HEK293T (cell line): ENCODE measurements at regions not wholly inside any gene's neighbourhood (a gene's known extent, or its start where the extent isn't known, plus 50 kb on each side); places are given as distances from the start of the nearest gene placed in this dataset.

Source experiments
- ELF4 ChIP-seq: fragments of 450-650 bp; IDR thresholded peaks from 2 replicates; pipeline ENCODE4 v1.6.1; 2017; ENCODE audit warnings: antibody characterized with exemption
- FOXA1 ChIP-seq: fragments of 450-650 bp; IDR thresholded peaks from 2 replicates; pipeline ENCODE4 v1.6.1; 2016; ENCODE audit warnings: mild to moderate bottlenecking
- FOXK2 ChIP-seq: fragments of 450-650 bp; IDR thresholded peaks from 2 replicates; pipeline ENCODE4 v1.6.1; 2016; ENCODE audit warnings: mild to moderate bottlenecking
- FOXM1 ChIP-seq: fragments of 450-650 bp; IDR thresholded peaks from 2 replicates; pipeline ENCODE4 v1.6.1; 2017; ENCODE audit warnings: mild to moderate bottlenecking, borderline replicate concordance
- LEF1 ChIP-seq: fragments of 450-650 bp; IDR thresholded peaks from 2 replicates; pipeline ENCODE4 v1.6.1; 2017; ENCODE audit warnings: mild to moderate bottlenecking, borderline replicate concordance
- NFRKB ChIP-seq: fragments of 450-650 bp; IDR thresholded peaks from 2 replicates; pipeline ENCODE4 v1.6.1; 2016; ENCODE audit warnings: mild to moderate bottlenecking, moderate library complexity
- SUZ12 ChIP-seq: fragments of 450-650 bp; IDR thresholded peaks from 2 replicates; pipeline ENCODE4 v1.6.1; 2016; ENCODE audit warnings: mild to moderate bottlenecking

GRCh38 chr12:69083689-69084088 lies 150.7 kb upstream of the CPM start:
- TF ChIP-seq SUZ12 (no peak), FOXK2 (no peak), FOXM1 (no peak), FOXA1 (no peak), NFRKB (no peak), ELF4 (no peak), LEF1 (no peak)
